HG02885 (cell line): ENCODE measurements at regions not wholly inside any gene's neighbourhood (a gene's known extent, or its start where the extent isn't known, plus 50 kb on each side); places are given as distances from the start of the nearest gene placed in this dataset.

Experiments used
- ATAC-seq: cut with Tn5 transposase; IDR thresholded peaks from one replicate; pipeline ENCODE4 v1.9.1; 2021; ENCODE audit warnings: mild to moderate bottlenecking; ENCODE audit not compliant: unreplicated experiment, poor library complexity

DNA sequence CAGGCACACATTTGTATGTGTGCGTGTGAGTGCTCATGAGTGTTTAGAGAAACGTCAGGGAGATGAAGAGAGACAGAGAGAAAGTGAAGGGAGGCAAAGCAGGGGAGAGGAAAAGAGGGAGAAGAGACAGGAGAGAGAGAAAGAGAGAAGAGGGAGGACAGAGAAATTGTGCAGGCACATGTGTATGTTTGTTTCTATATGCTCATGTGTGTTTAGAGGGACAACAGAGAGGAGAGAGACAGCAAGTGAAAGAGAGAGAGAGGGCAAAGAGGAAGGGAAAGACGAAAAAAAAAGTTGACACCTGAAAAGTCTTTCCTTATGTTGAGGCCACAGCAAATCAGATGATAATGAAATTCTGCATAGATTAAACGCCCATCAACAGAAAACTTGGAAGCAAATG is 541.1 kb downstream of the TNS1 start:
- ATAC-seq: no peak

DNA sequence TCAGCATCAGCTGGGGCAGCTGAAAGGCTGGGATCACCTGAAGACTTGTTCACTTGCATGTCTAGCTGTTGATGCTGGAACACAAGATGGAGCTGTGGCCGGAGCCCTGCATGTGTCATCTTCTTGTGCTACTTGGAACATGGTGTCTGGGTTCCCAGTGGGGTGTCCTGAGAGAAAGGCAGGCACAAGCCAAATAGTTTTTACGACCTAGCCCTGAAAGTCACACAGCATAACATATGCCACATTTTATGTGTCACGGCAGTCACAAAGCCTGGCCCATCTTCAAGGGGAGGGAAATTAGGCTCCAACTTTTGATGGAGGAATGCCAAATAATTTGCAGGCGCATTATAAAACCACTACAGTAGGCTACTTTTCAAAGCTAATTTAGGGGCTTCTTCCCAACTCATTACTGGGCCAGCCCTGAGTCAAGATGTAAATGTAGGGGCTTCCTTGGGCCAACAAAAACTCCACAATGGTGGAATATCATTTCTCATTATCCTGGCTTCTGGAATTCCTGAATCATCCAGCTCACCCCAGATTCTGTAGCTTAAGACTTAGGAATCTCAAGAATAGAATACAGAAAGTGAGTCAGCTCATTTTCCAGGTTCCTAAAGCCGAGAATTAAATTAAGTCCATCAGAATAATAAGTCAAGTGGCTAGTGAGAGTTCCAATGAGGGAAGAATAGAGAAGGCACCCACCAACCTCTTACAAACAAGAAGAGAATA is 543.0 kb downstream of the TNS1 start:
- no peak for ATAC-seq

DNA sequence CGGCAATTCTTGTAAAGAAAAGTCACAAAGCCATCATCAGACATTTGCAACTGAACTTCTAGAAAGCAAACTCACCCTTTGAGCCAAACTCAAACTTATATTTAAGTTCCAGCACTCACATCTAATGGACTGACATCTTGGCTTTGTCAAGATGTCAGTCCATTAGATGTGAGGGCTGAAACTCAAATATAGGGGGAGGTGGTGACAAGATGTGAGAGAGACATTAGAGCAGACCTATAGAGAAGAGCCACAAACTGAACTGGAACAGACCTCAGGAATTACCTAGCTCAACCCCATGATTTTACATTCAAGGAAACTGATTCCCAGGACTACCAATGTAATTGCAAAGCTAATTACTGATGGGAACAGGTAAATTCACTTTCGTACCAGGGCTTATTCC is 543.8 kb downstream of the TNS1 start:
- no peak for ATAC-seq

DNA sequence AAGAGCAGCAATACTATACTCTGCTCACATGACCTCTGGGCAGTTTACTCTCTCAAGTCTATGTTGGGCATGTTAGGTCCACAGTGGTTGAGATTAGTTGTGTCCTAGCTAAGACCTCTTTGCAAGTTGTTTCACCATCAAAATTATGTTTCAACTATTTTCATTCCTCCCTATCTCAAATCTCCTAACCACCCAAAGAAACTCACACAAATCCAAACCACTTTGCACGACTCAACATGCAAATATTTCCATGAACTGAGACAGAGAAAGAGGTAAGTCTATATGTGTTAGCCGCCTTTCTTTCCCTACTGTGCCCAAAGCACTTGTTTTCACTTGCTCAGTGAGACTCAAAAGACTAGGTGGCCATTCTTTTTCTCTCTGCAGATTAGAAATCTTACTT is 546.8 kb downstream of the TNS1 start:
- no peak for ATAC-seq

DNA sequence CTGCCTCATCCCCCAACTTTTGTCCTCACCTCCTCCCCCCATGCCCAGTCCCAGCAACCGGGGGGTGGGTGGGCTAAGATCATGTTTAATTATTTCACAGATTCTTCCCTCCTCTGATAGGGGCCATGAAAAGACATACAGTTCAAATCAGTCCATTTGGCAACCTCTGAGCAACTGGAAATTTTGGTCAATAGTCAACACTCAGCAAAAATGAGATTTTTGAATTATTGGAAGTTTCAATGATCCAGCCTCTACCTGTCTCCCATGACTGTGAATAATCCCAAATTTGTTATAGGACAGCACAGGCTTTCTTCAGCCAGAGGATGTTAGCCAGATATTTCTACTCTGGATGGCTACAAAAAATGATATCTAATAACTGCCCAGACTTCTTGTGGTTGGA is 549.9 kb downstream of the TNS1 start:
- no peak for ATAC-seq

DNA sequence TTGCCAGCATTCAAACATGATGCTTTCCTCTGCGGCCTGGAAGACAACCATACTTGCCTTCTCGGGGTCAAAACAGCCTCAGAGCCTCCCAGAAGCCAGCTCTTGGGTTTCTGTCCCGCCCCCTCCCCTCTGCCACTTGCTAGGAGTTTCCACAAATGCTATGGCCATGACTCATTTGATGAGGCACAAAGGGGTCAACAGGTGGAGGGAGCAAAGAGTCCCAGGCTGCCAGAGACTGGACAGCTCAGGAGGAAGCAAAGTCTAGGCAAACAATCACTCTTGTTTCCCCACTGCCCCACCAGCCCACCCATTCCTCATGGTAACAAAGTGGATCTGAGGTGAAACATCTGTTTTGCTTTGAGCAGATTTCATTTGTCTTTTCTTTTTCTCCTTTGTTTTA is 551.1 kb downstream of the TNS1 start:
- ATAC-seq: no peak

DNA sequence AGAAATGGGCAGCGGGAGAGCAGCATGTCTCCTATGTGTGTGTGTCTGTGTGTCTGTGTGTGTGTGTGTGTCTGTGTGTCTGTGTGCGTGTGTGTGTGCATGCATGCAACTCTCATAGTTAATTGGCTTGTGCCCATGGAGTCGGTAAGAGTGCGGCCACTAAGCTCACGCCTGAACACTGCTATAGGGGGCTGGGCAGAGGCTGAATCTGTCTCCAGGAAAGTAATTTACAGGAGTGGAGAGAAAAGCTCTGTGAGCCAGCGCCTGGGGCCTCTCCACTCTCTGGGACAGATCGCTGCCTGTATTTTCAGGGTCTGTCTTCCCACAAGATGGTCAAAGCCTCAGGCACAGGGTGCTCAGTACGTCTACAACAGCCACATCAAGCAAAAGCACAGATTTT is 553.4 kb downstream of the TNS1 start:
- ATAC-seq: no peak

DNA sequence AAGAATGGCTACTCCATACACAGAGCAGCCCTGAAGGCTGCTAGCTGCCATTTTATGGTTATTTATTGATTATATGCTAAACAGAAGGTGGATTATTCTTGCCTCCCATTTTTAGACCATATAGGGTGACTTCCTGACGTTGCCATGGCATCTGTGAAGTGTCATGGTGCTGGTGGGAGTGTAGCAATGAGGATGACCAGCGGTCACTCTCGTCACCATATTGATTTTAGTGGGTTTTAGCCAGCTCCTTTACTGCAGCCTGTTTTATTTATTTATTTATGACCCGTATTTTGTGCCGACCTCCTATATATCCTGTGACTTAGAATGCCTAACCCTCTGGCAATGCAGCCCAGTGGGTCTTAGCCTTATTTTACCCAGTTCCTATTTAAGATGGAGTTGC is 553.9 kb downstream of the TNS1 start:
- ATAC-seq: no peak

DNA sequence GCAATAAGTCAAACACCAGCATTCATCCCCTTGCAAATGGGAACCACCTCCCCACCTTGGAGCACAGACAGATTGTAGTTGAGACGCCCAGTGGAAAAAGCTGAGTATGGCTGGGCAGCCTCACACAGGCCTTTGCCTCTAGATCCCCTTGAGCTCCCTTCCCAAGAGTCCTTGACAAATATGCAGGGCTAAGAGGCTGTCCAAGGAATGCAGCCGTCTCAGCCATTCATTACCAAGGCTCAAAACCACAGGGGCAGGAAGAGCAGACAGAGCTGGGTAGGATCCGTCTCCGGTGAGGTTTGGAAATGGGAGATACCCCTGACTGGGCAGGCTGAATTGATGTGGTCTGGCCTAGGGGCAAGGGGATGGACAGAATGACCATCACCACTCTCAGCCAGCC is 557.1 kb downstream of the TNS1 start:
- no peak for ATAC-seq

DNA sequence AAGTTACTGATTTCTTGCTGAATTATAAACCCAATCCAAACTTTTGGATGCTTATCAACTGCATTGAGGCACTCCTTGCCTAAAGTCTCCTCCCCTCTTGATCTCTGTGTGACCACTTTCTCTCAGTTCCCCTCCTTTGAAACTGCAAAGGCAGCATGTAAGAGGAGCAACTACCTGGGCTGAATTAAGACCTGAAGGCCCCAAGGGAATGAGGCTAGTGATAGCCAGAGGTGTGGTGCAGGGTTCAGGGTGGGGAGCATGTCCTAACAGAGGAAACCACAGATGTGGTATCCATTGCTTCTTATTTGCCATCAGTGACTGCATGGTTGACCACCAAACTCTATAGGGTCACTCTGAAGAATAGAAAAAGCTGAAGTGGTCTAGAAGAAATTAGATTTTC is 557.9 kb downstream of the TNS1 start:
- ATAC-seq: peak; percentile 83

DNA sequence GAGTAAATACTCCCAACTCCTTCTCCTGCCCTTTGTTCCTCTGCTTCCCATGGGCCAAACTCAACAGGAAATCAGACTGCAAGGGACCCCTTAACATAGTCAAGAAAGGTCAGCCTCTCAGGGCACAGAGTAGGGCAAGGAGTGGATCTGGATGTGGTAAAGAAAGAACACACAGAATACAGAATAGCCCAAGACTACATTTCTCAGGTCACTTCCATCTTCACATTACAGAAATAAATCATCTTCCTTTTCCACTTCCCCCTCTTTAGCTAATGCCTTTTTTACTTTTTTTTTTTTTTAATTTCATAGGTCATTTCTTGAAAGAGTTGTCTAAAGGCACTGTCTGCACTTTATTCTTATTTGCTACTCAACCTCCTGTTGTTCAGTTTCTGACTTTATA is 558.3 kb downstream of the TNS1 start:
- no peak for ATAC-seq

DNA sequence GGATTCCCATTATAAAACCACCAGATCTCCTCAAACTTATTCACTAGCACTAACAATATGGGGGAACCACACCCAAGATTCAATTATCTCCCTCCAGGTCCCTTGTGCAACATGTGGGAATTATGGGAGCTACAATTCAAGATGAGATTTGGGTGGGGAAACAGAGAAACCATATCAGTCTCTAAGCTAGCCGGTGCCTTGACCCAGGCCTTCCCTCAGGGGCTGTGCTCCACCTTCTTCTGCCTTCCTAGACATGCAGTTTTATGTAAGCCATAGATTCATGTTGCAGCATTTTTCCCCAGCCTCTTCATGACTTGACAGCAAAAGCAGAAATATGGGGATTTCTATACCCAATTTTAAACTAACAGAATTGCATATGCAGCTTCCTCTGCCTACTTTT is 559.2 kb downstream of the TNS1 start:
- ATAC-seq: no peak

DNA sequence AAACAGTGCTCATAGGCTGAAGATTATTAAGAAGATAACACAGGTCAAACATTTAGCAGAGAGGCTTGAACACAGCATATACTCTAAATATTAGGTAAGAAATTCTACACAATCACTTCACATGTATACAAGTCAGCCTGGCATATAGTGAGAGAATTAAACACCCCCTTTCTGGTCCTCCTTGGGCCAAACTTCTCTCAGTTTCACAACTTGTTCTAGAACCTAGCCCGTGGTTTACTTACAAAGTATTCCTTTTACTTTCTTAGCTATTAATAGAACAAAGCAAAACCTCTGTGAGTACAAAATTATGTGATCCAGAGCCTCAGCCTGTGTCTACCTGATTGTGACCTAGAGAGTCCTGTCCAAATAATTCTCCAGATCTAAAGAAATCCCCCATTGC is 562.8 kb downstream of the TNS1 start:
- peak; percentile 57 for ATAC-seq

DNA sequence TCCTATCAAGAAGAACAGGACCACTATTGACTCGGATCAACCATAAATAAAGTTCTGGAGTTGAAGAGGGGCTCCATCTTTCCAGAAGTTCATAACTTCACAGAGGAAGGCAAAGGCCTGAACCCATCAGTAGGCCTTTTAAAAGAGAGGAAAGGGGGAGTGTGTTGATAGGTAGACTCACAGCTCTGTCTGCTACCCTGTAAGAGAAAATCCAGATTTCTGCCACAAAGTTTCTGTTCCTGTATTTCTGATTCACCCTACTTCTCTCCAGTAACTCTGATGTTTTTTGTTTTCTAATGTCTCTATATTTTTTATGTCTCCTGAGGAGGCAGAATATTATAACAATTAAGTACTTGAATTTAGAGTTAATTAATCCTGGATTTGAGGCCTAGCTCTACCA is 564.0 kb downstream of the TNS1 start:
- ATAC-seq: no peak

DNA sequence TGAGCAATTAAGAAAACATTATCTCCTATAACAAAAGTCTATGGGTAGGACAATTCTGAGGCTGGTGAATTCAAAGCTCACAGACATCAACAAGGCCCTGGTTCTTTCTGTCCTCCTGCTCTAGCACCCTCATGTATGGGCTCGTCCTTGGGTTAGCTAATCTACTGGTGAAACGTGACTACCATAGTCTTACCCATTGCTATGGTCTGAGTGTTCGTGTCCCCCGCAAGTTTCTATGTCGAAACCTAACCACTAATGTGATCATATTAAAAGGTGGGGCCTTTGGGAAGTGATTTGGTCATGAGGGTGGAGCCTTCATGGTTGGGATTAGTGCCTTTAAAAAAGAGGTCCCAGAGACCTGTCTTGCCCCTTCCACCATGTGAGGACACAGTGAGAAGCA is 564.7 kb downstream of the TNS1 start:
- no peak for ATAC-seq

DNA sequence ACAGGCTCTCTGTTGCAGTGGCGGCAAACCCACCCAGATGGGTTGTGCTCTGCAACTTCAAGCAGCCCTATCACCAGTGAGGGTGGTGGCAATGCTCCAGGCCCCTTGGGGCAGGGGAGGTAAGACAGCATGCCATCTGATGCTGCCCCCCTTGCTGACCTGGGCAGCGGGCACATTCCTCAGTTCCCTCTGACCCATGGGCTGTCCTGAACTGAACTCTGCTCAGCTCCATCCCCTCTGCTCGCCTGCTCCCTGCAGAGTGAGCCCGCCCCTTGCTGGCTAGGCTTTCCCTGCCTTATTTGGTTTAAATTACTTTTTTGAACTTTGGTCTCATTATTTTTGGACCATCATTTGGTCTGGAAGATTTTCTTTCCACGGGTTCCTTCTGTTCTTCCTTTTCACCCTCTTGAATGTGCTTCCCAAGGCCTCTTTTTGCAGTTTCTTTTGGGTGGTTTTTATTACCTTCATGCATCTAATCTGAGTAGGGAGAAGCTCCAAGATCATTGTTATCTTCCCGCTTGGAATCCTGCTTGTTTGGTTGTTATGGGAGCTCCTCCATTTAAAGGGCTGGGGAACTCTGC is 565.4 kb downstream of the TNS1 start:
- ATAC-seq: no peak

DNA sequence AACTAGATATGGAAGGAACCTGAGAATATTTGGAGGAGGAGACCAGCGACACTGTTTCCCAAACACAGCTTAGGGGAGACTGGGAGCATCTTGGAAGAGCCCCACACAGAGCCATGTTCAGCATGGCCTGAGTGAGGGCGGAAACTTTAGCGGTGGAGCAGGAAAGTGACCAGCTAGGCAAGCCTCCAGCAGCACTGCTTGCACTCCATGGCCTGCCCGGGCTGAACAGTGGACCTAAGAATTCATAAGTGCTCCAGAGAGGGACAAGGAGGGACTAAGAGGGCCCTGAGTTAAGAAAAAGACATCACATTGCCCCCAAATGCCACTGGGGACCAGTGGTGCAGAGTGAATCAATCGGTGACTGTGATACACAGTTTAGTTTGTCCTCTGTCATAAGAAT is 566.4 kb downstream of the TNS1 start:
- ATAC-seq: no peak

DNA sequence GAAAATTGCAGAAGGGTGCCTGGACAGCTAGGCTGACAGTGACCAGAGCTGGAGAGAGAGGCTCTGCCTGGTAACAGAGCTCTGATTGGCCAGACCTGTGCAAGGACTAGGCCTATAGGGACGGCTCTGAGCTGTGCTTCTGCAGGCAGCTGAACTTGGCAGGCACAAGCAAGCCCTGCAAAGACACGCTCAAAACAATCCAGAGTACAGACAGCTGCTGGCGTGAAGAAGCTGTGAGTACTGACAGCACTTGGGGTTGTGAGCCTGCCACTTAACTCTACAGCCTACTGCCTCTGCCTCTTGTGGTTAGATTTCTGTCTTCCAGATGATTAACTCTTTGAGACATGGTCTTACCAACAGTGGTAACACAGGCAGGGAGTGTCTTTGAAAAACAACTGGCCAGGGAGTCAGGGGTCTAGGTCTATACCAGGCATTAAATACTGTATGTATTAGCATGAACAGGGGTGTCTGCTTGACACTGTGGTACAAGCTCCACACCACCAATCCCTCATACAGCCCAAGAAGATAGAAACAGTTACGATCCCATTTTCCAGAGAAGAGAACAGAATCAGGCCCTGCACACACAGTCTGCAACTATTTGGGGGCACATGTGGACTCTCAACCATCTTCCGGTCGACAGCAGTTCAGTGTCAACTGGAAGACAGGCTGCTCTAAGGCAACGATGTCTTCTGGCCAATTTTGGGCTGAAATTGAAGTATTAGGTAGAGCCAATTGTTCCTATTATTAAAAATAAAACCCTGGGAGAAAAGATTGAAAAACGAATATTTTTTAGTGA is 568.4 kb downstream of the TNS1 start:
- peak; percentile 100 for ATAC-seq

DNA sequence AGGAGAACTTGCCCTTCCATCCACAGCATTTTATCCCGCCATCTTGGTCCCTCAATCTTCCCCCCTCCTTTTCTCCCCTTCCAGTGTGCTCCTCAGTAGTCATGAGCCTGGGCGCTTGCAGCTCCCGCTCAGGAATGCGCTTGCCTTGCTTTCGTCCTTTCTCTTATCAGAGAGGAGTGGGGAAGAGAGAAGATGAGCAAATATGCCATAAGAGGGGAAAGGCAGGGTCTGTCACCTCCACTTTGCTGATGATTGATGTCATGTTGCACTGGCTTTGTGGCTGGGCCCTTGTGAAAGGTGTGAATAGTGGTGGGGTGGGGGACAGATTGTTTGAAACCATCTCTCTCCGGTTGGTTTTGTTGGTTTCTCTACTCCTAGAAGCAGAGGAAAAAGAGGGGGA is 569.3 kb downstream of the TNS1 start:
- no peak for ATAC-seq

DNA sequence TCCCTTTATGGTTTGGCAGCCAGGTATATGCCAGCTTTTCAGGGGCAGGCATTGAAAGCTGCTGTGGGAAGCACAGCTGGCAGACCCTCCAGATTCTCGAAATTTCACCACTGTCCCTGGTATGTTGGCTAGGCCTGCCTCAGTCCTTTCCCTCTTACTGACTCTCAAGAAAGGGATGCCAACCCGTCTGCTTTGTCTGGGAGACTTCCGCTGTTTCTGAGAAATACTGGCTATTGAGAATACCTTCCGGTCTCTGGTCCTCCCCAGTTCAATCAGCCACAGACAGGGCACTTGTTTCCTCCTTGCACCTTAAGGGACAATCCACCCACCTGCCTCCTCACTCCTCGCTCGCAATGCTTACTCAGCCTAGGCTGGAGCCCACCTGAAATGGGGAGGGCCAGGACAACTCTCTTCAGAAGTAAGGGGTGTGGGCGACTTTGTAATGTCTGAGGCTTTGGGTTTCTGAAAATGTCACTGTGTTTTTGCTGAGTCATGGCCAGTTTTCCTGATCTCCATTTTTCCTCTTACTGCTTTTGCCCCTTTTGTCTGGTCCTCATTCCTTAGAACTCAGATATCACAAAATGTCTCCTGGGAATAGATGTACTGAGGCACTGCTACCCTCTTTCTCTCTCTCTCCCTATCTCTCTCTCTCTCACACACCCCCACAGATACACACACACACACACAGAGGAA is 571.1 kb downstream of the TNS1 start:
- ATAC-seq: no peak

DNA sequence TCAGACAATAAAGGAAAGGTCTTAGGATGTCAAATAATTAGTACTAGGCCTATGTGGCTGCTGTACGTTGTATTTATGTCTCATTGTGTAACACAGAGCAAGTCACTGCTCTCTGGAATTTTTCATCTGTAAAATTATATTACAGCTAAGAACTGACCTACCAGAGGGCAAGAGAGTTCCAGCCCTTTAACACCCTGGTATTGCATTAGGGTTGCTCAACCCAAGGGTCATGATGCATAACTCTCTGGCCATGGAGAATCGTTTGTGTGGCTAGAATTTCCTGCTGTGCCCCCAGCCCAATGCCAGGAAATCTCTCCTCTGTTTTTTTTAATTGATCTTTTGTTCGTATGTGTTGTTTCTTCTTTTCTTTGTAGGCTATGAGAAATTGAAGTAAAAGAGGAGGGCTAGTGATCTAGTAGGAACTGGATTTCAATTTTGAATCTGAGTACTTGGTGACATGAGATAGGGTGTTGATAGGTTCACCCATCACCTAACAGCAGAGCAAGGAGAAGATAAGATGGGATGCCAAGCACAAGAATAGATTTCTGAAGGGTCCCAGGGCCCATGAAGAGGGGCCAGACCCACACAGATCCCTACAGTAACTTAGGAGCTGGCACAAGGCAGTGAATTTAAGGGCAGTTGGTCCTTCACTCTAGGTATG is 571.2 kb upstream of the TNP1 start:
- ATAC-seq: no peak
